Neural cell (in vitro differentiated cells): ENCODE measurements at regions not wholly inside any gene's neighbourhood (a gene's known extent, or its start where the extent isn't known, plus 50 kb on each side); places are given as distances from the start of the nearest gene placed in this dataset.

Experiments used
- CTCF ChIP-seq: fragments of 450-650 bp; IDR thresholded peaks from 2 replicates; pipeline ENCODE4 v1.5.1; 2014; ENCODE audit warnings: antibody characterized with exemption, mild to moderate bottlenecking, moderate library complexity; ENCODE audit not compliant: poor library complexity, severe bottlenecking
- POLR2AphosphoS5 ChIP-seq: IDR thresholded peaks from 2 replicates; pipeline ENCODE4 v1.6.1; 2012
- RAD21 ChIP-seq: fragments of 450-650 bp; conservative IDR thresholded peaks from 2 replicates; pipeline ENCODE4 v1.6.1; 2014; ENCODE audit warnings: antibody characterized with exemption, mild to moderate bottlenecking, moderate library complexity
- SMC3 ChIP-seq: fragments of 450-650 bp; conservative IDR thresholded peaks from 2 replicates; pipeline ENCODE4 v1.6.1; 2014; ENCODE audit warnings: antibody characterized with exemption, mild to moderate bottlenecking, moderate library complexity; ENCODE audit not compliant: poor library complexity

- TF ChIP-seq POLR2AphosphoS5 = no peak
- no peak for TF ChIP-seq SMC3
- TF ChIP-seq CTCF = no peak
- TF ChIP-seq RAD21 = no peak
Observed at GRCh38 chr5:57754616-57755015, 272.0 kb upstream of the ACTBL2 start.
